ENCODE measurements at regions not wholly inside any gene's neighbourhood (a gene's known extent, or its start where the extent isn't known, plus 50 kb on each side); places are given as distances from the start of the nearest gene placed in this dataset.
A peak's percentile ranks its signal among the peaks of the same experiment; 100 is the strongest.
"Not testable (repeated sequence)": the region's sequence is repeated elsewhere in the genome, so short reads cannot be mapped to it uniquely, and the experiment has no call there.

- not testable (repeated sequence) for DNase-seq (ENCODE audit: low spot score)
Observed at GRCh38 chr1:221257548-221257947, 378.3 kb downstream of the HLX start.

GRCh38 chr1:221262677-221263076 is 383.4 kb downstream of the HLX start:
- not testable (repeated sequence) for DNase-seq (ENCODE audit: low spot score)

- peak; percentile 51 for DNase-seq (ENCODE audit: low spot score)
Observed at GRCh38 chr1:221263831-221264767, 384.9 kb downstream of the HLX start.

GRCh38 chr1:221264848-221265247 is 385.6 kb downstream of the HLX start:
- DNase-seq (ENCODE audit: low spot score), result no peak

- DNase-seq (ENCODE audit: low spot score), result no peak
Observed at GRCh38 chr1:221268295-221268694, 389.1 kb downstream of the HLX start.

- DNase-seq (ENCODE audit: low spot score), result no peak
Observed at GRCh38 chr1:221271701-221272100, 392.5 kb downstream of the HLX start.

GRCh38 chr1:221272940-221273339 is 393.7 kb downstream of the HLX start:
- no peak for DNase-seq (ENCODE audit: low spot score)

GRCh38 chr1:221274373-221274772 is 395.1 kb downstream of the HLX start:
- DNase-seq (ENCODE audit: low spot score), result no peak

GRCh38 chr1:221276896-221277409 is 397.7 kb downstream of the HLX start:
- DNase-seq (ENCODE audit: low spot score), result no peak

- peak; percentile 7 for DNase-seq (ENCODE audit: low spot score)
Observed at GRCh38 chr1:221279146-221279545, 399.9 kb downstream of the HLX start.

- no peak for DNase-seq (ENCODE audit: low spot score)
Observed at GRCh38 chr1:221283532-221283931, 404.3 kb downstream of the HLX start.

- peak; percentile 76 for DNase-seq (ENCODE audit: low spot score)
Observed at GRCh38 chr1:221284028-221284427, 404.8 kb downstream of the HLX start.

GRCh38 chr1:221284991-221285390 is 405.7 kb downstream of the HLX start:
- not testable (repeated sequence) for DNase-seq (ENCODE audit: low spot score)

GRCh38 chr1:221285458-221286210 is 406.4 kb downstream of the HLX start:
- DNase-seq (ENCODE audit: low spot score), result not testable (repeated sequence)

GRCh38 chr1:221286399-221286798 is 407.2 kb downstream of the HLX start:
- DNase-seq (ENCODE audit: low spot score), result no peak

GRCh38 chr1:221289103-221289502 is 409.9 kb downstream of the HLX start:
- DNase-seq (ENCODE audit: low spot score), result no peak

GRCh38 chr1:221290669-221291068 is 411.4 kb downstream of the HLX start:
- no peak for DNase-seq (ENCODE audit: low spot score)

GRCh38 chr1:221291113-221291512 is 411.9 kb downstream of the HLX start:
- no peak for DNase-seq (ENCODE audit: low spot score)

- no peak for DNase-seq (ENCODE audit: low spot score)
Observed at GRCh38 chr1:221292652-221293051, 413.4 kb downstream of the HLX start.

- DNase-seq (ENCODE audit: low spot score), result no peak
Observed at GRCh38 chr1:221294242-221294641, 415.0 kb downstream of the HLX start.

GRCh38 chr1:221302357-221302756 is 423.1 kb downstream of the HLX start:
- no peak for DNase-seq (ENCODE audit: low spot score)

GRCh38 chr1:221302810-221303209 is 423.6 kb downstream of the HLX start:
- DNase-seq (ENCODE audit: low spot score), result no peak

GRCh38 chr1:221303623-221304022 is 424.4 kb downstream of the HLX start:
- no peak for DNase-seq (ENCODE audit: low spot score)

All from kidney capillary endothelial cell (primary cell).